HG03432 (cell line): ENCODE measurements at regions not wholly inside any gene's neighbourhood (a gene's known extent, or its start where the extent isn't known, plus 50 kb on each side); places are given as distances from the start of the nearest gene placed in this dataset.

Experiments
- ATAC-seq: cut with Tn5 transposase; IDR thresholded peaks from one replicate; pipeline ENCODE4 v1.9.1; 2021; ENCODE audit warnings: mild to moderate bottlenecking, moderate library complexity; ENCODE audit not compliant: unreplicated experiment

- ATAC-seq = no peak
Observed at GRCh38 chr9:104009826-104010225, 84.3 kb upstream of the SMC2 start.

DNA sequence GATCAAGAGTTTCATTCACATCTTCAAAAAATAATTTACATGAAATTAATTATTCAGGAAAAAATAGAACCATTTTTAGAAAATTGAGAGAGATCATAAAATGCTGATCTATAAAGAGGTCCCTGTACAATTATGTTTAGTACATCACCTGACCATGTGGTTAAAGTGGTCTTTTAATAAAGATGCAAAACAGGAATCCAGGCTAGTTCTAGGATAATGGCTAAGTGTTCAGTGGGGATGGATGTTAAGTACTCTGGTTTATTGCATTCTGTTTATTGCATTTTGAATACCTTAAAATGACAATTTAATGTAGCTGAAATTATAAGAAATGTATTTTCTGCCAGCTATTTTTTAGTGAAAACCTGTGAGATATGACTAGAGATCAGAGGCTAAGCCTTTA lies 72.0 kb upstream of the SMC2 start:
- ATAC-seq = no peak

- ATAC-seq = no peak
Observed at GRCh38 chr9:104025104-104025503, 69.0 kb upstream of the SMC2 start.

DNA sequence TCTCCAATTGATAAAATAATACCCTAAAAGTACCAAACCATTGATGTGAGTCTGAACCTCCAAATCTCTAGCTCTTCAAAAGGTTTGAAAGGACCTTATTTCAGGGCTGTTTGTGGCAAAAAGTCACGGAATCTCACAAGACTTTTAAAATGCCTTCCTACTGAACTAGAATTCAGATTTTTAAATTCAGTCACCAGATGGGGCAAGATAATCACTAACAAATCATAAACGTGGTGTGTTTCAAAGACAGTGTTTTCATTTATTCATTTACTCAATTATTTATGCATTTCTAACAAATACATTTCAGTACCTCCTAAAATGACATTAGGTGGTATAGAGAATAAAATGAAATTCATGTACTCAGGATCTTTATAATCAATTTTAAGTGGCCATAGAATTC lies 68.2 kb upstream of the SMC2 start:
- no peak for ATAC-seq

DNA sequence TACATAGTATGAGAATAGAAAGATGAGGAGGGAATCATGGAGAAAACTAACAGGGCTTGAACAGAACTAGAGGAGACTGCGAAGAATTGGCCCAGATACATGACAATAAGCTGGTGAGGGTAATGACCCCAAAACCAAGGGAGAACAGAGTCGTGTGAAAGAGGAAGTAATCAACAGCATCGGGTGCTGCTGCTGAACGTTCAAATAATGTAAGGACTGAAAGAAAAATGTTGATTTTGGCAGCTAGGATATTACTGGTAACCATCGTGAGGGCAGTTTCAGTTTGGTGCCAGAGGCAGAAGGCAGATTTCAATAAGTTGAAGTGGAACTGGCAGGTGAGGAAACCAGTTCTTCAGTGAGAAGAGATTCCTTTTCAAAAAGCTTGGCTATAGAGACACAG lies 66.8 kb upstream of the SMC2 start:
- peak; percentile 60 for ATAC-seq

GRCh38 chr9:104028827-104029226 lies 65.3 kb upstream of the SMC2 start:
- peak; percentile 74 for ATAC-seq
